ENCODE measurements at regions not wholly inside any gene's neighbourhood (a gene's known extent, or its start where the extent isn't known, plus 50 kb on each side); places are given as distances from the start of the nearest gene placed in this dataset.

DNA sequence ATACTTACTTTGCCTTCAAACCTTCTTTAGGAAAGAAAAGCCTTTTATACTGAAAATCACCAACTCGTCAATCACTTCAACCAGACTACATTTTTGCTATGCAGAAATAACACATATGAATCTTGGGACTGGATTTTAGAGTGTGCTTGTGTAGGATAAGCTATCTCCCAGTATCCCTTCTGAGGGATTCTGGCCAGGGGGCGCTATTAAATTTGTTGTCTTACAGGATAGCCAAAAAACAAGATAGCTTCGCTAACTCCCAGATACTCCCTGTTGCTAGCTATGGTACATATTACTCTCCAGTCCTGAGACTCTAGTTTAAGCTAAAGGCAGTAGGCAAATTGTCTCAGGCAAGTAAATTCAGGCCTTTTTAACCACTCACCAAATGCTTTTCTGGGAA lies 167.2 kb downstream of the LHFPL1 start:
- TF ChIP-seq, protein P1, sequence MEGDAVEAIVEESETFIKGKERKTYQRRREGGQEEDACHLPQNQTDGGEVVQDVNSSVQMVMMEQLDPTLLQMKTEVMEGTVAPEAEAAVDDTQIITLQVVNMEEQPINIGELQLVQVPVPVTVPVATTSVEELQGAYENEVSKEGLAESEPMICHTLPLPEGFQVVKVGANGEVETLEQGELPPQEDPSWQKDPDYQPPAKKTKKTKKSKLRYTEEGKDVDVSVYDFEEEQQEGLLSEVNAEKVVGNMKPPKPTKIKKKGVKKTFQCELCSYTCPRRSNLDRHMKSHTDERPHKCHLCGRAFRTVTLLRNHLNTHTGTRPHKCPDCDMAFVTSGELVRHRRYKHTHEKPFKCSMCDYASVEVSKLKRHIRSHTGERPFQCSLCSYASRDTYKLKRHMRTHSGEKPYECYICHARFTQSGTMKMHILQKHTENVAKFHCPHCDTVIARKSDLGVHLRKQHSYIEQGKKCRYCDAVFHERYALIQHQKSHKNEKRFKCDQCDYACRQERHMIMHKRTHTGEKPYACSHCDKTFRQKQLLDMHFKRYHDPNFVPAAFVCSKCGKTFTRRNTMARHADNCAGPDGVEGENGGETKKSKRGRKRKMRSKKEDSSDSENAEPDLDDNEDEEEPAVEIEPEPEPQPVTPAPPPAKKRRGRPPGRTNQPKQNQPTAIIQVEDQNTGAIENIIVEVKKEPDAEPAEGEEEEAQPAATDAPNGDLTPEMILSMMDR (IDR thresholded peaks at IDR 0.05; ENCODE audit: insufficient read depth, low read depth, low read length), result no peak
- no peak for TF ChIP-seq EZH2 (IDR thresholded peaks at IDR 0.05; ENCODE audit: insufficient read depth, low read length)

Measured in astrocyte (in vitro differentiated cells and primary cell).